ENCODE measurements at regions not wholly inside any gene's neighbourhood (a gene's known extent, or its start where the extent isn't known, plus 50 kb on each side); places are given as distances from the start of the nearest gene placed in this dataset.

- no peak for TF ChIP-seq POLR2A (IDR thresholded peaks at IDR 0.05)
- TF ChIP-seq CTCF (IDR thresholded peaks at IDR 0.05) = no peak
These were observed 393.5 kb upstream of the ADGRL2 start for GRCh38 chr1:81407000-81407821.
